GM19463 (cell line): ENCODE measurements at regions not wholly inside any gene's neighbourhood (a gene's known extent, or its start where the extent isn't known, plus 50 kb on each side); places are given as distances from the start of the nearest gene placed in this dataset.
A peak's percentile ranks its signal among the peaks of the same experiment; 100 is the strongest.

ENCODE experiments used
- ATAC-seq: cut with Tn5 transposase; IDR thresholded peaks from one replicate; pipeline ENCODE4 v1.9.1; 2021; ENCODE audit warnings: mild to moderate bottlenecking, moderate library complexity; ENCODE audit not compliant: unreplicated experiment

- no peak for ATAC-seq
These were observed 502.2 kb downstream of the NR4A2 start for GRCh38 chr2:155830351-155830750.

DNA sequence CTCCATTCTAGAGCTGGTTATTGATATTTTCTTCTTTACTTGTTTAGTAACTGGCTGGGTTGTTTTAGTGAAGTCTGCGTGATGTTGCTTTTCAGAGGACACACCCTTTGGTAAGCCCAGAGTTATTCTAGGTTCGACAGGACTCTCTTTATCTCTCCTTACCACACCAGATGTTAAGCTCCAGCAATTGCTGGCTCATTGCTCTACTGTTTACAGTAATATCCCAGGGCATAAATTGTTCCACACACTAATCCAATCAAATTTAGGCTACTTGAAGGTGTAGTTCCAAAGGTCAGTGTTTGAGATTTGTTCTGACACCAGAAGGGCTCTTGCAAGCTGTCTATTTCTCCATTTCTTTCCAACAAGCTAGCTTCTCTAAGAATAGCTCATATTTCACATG lies 506.6 kb downstream of the NR4A2 start:
- no peak for ATAC-seq

- peak; percentile 93 for ATAC-seq
These were observed 516.7 kb downstream of the NR4A2 start for GRCh38 chr2:155815851-155816250.

GRCh38 chr2:155815275-155815674 lies 517.2 kb downstream of the NR4A2 start:
- ATAC-seq = no peak

DNA sequence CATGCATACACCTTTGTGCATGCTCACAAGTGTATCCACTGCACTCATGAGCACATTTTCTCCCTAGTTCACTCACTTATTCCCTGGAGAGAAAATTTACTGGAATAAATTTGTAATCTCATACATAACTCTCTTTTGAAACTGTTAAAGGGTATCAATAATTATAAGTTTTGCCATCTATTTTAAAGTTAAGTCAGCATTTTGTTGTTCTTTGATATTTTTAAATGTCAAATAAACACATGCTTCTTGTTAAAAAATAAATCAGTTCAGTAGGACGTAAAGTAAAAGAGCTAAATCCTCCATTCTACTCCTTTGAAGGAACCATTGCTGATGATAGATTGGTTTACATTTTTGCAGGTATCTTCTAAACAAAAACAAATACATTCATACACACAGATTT lies 522.1 kb downstream of the NR4A2 start:
- no peak for ATAC-seq

- ATAC-seq = no peak
These were observed 529.6 kb downstream of the NR4A2 start for GRCh38 chr2:155802888-155803287.

GRCh38 chr2:155792666-155793065 lies 539.9 kb downstream of the NR4A2 start:
- no peak for ATAC-seq

DNA sequence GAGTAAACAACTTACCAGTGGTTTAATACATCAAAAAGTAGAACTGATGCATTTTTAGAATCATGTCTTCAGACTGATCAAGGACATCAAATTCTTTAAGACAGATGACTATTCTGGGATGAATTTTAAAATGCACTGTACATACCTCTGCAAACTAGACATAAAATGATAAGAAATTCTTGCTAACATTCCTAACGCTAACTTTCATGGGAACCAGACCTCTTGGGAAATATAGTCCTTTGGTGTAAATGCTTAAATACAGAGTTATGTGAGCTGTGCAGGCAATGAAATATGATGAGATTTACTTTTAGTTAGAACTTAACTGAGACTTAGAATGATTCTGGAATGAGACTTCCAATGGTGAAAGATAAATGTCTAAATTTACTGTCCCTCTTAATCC lies 562.0 kb downstream of the NR4A2 start:
- no peak for ATAC-seq

GRCh38 chr2:155766342-155767115 lies 566.0 kb downstream of the NR4A2 start:
- no peak for ATAC-seq

GRCh38 chr2:155755481-155755880 lies 577.0 kb downstream of the NR4A2 start:
- no peak for ATAC-seq

DNA sequence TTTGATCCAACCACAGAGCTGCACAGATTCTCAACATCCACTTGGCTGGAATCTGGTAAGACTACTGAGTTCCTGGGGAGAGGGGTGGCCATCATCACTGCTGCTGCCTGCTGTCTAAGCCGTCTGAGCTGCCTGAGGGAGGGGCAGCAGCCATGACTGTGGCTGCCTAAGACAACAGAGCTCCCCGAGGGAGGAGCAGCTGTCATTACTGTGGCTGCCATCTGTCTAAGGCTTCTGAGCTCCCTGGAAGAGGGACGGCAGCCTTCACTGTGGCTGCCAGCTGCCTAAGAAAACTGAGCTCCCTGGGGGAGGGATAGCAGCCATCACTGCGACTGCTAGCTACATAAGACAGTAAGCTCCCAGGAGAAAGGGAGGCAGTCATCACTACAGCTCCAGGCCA lies 584.4 kb downstream of the NR4A2 start:
- ATAC-seq = no peak

GRCh38 chr2:155747531-155747930 lies 585.0 kb downstream of the NR4A2 start:
- peak; percentile 74 for ATAC-seq

GRCh38 chr2:155733091-155733853 lies 599.2 kb downstream of the NR4A2 start:
- no peak for ATAC-seq

- ATAC-seq = no peak
These were observed 601.7 kb downstream of the NR4A2 start for GRCh38 chr2:155730804-155731203.

- ATAC-seq = no peak
These were observed 605.2 kb downstream of the NR4A2 start for GRCh38 chr2:155727187-155727895.

- ATAC-seq = no peak
These were observed 610.2 kb downstream of the NR4A2 start for GRCh38 chr2:155722290-155722689.

GRCh38 chr2:155715705-155716104 lies 616.8 kb downstream of the NR4A2 start:
- ATAC-seq = no peak

GRCh38 chr2:155714983-155715382 lies 617.5 kb downstream of the NR4A2 start:
- ATAC-seq = no peak

DNA sequence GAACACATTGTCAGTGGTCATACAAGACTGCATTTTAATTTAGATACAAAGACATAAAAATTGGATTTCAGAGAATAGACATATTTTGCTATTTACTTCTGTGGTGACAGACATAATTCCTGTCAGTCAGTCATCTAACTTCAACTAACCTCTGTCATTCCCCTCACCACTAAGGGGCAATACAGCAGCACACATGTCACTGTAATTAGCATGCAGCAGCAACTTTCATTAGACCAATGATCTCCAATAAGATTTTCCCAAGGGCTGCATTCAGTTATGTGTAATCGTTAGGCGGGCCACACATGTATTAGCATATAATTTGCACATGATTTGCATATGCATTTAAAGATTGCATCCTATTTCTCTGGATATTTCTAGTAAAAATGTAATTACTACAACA lies 624.5 kb downstream of the NR4A2 start:
- no peak for ATAC-seq

DNA sequence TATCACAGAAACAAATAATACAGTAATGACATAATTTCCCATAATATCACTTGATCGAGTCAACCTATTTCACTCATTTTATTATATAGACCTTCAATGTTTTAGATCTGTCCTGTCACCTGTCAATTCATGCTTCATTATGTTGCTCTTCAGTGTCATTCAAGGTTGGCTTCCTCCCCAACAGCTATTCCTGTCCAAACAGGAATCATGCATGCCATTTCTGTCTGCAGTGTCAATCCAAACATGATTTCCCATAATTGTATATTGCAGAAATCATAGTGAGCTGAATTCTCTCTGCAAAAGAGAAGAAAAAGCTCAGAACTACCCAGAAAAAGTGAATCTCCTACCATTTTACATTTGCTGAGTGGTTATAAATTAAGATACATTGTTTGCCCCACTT lies 628.6 kb downstream of the NR4A2 start:
- ATAC-seq = no peak

- no peak for ATAC-seq
These were observed 629.5 kb downstream of the NR4A2 start for GRCh38 chr2:155703048-155703447.

GRCh38 chr2:155701721-155702120 lies 630.8 kb downstream of the NR4A2 start:
- no peak for ATAC-seq
